GM15510 (cell line): ENCODE measurements at regions not wholly inside any gene's neighbourhood (a gene's known extent, or its start where the extent isn't known, plus 50 kb on each side); places are given as distances from the start of the nearest gene placed in this dataset.

Source experiments
- POLR2A ChIP-seq: IDR thresholded peaks from 3 replicates; pipeline ENCODE4 v1.6.1; 2011; ENCODE audit warnings: borderline replicate concordance; ENCODE audit not compliant: insufficient read length; ENCODE audit errors: extremely low read depth

- no peak for TF ChIP-seq POLR2A
These were observed 67.4 kb downstream of the ARRDC3 start for GRCh38 chr5:91315701-91316100.

GRCh38 chr5:91313757-91314673 lies 69.1 kb downstream of the ARRDC3 start:
- TF ChIP-seq POLR2A = no peak

- TF ChIP-seq POLR2A = no peak
These were observed 70.4 kb downstream of the ARRDC3 start for GRCh38 chr5:91312698-91313097.

GRCh38 chr5:91311697-91312501 lies 71.2 kb downstream of the ARRDC3 start:
- TF ChIP-seq POLR2A = no peak

- TF ChIP-seq POLR2A = no peak
These were observed 71.9 kb downstream of the ARRDC3 start for GRCh38 chr5:91311168-91311696.

GRCh38 chr5:91307048-91307447 lies 76.1 kb downstream of the ARRDC3 start:
- no peak for TF ChIP-seq POLR2A

GRCh38 chr5:91306497-91306896 lies 76.6 kb downstream of the ARRDC3 start:
- TF ChIP-seq POLR2A = no peak

GRCh38 chr5:91305640-91306039 lies 77.5 kb downstream of the ARRDC3 start:
- no peak for TF ChIP-seq POLR2A

- TF ChIP-seq POLR2A = no peak
These were observed 80.2 kb downstream of the ARRDC3 start for GRCh38 chr5:91302958-91303357.

GRCh38 chr5:91302305-91302704 lies 80.8 kb downstream of the ARRDC3 start:
- TF ChIP-seq POLR2A = no peak

GRCh38 chr5:91301106-91301846 lies 81.8 kb downstream of the ARRDC3 start:
- no peak for TF ChIP-seq POLR2A

- no peak for TF ChIP-seq POLR2A
These were observed 85.1 kb downstream of the ARRDC3 start for GRCh38 chr5:91297994-91298393.

- no peak for TF ChIP-seq POLR2A
These were observed 86.4 kb downstream of the ARRDC3 start for GRCh38 chr5:91296674-91297143.

- TF ChIP-seq POLR2A = no peak
These were observed 90.0 kb downstream of the ARRDC3 start for GRCh38 chr5:91293131-91293530.
